ENCODE measurements at regions not wholly inside any gene's neighbourhood (a gene's known extent, or its start where the extent isn't known, plus 50 kb on each side); places are given as distances from the start of the nearest gene placed in this dataset.
"Not testable (repeated sequence)": the region's sequence is repeated elsewhere in the genome, so short reads cannot be mapped to it uniquely, and the experiment has no call there.

DNA sequence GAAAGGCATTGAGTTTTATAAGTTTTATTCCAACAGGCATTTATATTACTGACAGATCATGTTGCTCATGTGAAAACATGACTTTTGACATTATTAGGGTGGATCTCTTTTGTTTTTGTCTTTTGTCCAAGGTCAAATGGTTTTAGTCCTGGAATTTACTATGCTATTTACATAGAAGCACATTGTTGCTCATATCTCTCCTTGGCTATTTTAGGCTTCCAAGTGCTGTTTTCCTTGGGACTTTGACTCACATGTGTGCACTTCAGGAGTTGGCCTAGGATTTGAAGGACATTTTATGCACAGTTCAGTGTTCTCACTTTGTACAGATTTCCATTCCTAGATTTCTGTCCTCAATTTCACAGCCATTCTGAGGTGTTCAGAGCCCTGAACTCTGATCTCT lies 225.7 kb downstream of the PYDC2 start:
- Histone ChIP-seq H3K4me1 (ENCODE audit: insufficient read depth, low read length) (no peaks in the 10 kb centered on the region), H3K9me3 (ENCODE audit: low read depth, low read length) (no peaks in the 10 kb centered on the region), H3K4me3 (ENCODE audit: low read length) (no peak overlapping the region), H3K27me3 (ENCODE audit: insufficient read depth, low read length) (no peaks in the 10 kb centered on the region)

DNA sequence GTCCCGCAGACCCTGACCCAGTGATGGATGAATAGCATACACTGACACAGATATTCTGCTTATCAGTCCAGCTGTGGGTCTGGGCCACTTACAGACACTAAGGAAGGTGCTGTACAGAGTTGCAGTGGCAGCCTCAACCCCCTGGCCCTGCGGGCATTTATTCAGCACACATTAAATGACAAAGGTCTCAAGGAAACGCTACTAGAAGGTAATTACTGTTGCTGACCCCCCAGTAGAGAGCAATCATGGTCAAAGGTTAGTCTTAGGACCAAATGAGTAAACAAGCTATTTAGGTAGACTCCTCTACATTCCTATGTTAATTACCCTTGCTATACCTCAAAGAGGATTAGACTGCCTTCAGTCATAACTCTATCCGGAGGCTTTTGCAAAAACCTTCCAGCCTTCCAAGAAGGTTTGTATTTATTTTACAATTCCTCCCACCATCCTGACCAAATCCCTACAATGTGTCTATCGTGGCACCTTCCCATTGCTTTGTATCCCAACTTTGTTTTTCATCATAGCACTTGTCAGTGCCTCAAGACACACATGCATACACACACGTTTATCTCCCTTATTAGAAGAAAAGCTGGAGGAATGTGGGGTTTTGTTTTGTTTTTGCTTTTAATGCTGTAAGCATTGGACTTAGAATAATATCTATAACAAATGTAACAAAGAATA lies 227.9 kb downstream of the PYDC2 start:
- H3K4me1 ChIP-seq (ENCODE audit: insufficient read depth, low read length): no peaks in the 10 kb centered on the region
- no peaks in the 10 kb centered on the region for H3K9me3 ChIP-seq (ENCODE audit: low read depth, low read length)
- no peaks in the 10 kb centered on the region for H3K27me3 ChIP-seq (ENCODE audit: insufficient read depth, low read length)
- no peak overlapping the region for H3K4me3 ChIP-seq (ENCODE audit: low read length)

DNA sequence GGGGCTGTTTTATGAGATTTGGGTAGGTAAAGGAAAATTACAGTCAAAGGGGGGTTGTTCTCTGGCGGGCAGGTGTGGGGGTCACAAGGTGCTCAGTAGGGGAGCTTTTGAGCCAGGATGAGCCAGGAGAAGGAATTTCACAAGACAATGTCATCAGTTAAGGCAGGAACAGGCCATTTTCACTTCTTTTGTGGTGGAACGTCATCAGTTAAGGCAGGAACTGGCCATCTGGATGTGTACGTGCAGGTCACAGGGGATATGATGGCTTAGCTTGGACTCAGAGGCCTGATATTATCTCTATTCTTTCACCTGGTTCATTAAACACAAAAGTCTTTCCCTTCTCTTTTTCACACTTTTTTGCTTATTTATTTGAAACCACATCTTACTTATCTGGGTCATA lies 230.2 kb downstream of the PYDC2 start:
- not testable (repeated sequence) for H3K4me1 ChIP-seq (ENCODE audit: insufficient read depth, low read length); H3K9me3 ChIP-seq (ENCODE audit: low read depth, low read length)

DNA sequence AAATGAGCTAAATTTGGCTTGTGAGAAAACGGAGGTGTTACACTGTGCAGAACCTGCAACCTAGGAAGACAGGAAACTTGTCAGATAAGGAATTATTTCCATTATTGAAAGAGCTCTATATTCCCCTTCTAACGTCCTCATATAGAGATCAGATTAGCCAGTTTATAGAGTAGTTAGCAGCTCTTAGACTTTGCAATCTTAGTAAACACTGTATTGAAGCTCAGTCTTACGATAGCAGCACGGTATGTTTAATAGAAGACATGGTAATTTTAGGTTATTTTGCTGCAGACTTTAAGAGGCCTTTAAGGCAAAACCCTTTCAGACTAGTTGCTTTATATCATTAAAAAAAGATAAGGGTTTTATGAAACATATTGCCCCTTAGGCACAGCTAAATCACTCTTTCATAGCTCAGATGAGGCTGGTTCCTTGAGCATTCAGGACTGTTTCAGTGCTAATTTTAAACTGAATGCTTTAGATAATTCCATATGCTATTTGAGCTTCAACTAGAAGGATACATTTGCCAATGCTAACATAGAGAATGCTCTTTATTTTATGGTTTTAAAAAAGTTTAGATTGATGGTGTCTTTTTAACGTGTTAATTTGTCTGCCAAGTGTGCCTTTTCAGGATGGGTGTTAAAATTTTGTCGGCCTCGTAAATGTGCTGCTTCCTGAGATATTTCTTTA lies 234.3 kb downstream of the PYDC2 start:
- H3K4me1 ChIP-seq (ENCODE audit: insufficient read depth, low read length): no peaks in the 10 kb centered on the region
- H3K9me3 ChIP-seq (ENCODE audit: low read depth, low read length): no peaks in the 10 kb centered on the region
- H3K4me3 ChIP-seq (ENCODE audit: low read length): no peak overlapping the region
- H3K27me3 ChIP-seq (ENCODE audit: insufficient read depth, low read length): no peaks in the 10 kb centered on the region

More for the DNA sequence above, 230.2 kb downstream of the PYDC2 start:
- not testable (repeated sequence) for H3K27me3 ChIP-seq (ENCODE audit: insufficient read depth, low read length); H3K4me3 ChIP-seq (ENCODE audit: low read length)

DNA sequence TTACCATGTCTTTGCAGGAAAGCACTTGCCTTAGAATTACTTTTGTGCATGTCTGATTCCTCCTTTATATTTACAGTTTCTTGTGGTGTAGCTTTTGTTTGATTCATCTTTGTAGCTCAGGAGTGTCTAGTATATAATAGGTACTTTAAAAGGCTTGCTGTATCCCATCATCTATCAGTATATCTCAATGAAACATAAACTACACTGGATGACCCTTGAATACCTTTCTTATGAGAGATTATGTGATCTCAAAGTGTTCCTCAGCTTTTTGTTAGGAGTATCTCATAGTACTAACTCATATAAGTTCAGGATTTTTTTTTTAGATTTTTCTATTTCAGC lies 234.8 kb downstream of the PYDC2 start:
- Histone ChIP-seq H3K4me3 (ENCODE audit: low read length) (no peak overlapping the region), H3K9me3 (ENCODE audit: low read depth, low read length) (no peaks in the 10 kb centered on the region), H3K4me1 (ENCODE audit: insufficient read depth, low read length) (no peaks in the 10 kb centered on the region)

DNA sequence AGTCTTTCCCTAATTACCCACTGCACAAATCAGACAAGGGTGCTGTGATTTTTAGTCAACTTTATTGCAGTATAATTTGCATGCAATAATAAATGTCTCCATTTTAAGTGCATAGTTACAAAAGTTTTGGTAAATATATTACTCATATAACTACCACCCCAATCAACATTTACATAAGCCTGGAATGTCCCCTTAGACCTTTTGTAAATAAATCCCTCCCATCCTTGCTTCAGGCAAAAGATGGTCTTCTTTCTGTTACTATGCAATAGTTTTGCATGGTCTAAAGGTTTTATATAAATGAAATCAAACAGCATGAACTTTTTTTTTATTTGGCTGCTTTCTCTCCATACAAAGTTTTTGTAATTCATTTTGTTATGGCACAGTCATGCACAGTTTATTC lies 235.4 kb downstream of the PYDC2 start:
- Histone ChIP-seq H3K4me1 (ENCODE audit: insufficient read depth, low read length) (no peaks in the 10 kb centered on the region), H3K4me3 (ENCODE audit: low read length) (no peak overlapping the region), H3K9me3 (ENCODE audit: low read depth, low read length) (no peaks in the 10 kb centered on the region), H3K27me3 (ENCODE audit: insufficient read depth, low read length) (no peaks in the 10 kb centered on the region)

More for the DNA sequence above, 234.8 kb downstream of the PYDC2 start:
- H3K27me3 ChIP-seq (ENCODE audit: insufficient read depth, low read length): no peaks in the 10 kb centered on the region

DNA sequence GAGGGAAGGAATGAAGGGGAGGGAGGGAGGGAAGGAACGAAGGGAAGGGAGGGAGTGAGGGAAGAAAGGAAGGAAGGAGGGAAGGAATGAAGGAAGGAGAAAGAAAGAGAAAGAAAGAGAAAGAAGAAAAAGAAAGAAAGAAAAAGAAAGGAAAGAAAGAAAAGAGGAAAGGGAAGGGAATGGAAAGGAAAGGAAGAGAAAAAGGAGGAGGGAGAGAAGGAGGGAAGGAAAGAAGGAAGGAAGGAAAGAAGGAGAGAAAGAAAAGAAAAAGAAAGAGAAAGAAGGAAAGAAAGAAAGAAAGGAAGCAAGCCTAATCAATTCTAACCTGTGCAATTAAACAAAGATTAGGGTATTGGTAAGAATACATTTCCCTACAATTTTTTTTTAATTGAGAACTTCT lies 238.6 kb downstream of the PYDC2 start:
- Histone ChIP-seq H3K9me3 (ENCODE audit: low read depth, low read length) (no peaks in the 10 kb centered on the region), H3K27me3 (ENCODE audit: insufficient read depth, low read length) (no peaks in the 10 kb centered on the region), H3K4me3 (ENCODE audit: low read length) (no peak overlapping the region), H3K4me1 (ENCODE audit: insufficient read depth, low read length) (no peaks in the 10 kb centered on the region)

DNA sequence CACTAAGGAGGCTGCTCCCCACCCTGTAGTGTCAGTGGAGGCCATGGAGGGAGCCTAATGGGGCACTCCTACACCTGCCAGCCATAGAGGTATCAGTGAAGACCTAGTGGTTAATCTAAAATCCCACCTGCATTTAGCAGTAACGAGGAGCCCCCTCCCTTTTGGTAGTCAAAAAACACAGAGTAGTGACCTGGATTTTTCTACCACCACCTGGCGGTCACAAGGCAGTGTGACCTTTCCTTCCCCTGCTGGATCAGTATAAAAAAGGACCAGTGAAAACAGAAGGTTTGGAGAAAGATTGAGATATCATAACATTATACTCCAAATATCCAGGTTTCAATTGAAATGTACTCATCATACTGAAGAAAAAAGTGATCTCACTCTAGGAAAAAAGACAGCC lies 241.2 kb downstream of the PYDC2 start:
- H3K4me1 ChIP-seq (ENCODE audit: insufficient read depth, low read length): no peaks in the 10 kb centered on the region
- H3K9me3 ChIP-seq (ENCODE audit: low read depth, low read length): no peaks in the 10 kb centered on the region

DNA sequence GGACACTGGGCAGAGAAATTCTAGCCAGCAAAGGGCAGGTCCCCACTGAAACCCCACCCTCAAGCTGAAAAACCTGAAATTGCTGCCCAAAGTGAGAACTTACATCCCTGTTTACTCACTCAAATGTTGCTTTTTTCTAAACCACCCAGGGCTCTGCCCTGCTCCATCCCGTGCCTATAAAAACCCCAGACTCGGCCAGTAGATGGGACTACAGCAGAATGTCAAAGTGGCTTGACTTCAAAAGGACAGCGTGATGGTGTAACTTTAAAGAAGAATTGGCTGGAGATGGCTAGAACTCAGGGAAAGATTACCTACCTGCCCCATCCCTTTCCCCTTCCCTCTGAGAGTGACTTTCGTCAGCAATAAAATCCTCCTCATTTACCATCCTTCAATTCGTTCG lies 246.9 kb downstream of the PYDC2 start:
- H3K27me3 ChIP-seq (ENCODE audit: insufficient read depth, low read length): no peaks in the 10 kb centered on the region
- no peak overlapping the region for H3K4me3 ChIP-seq (ENCODE audit: low read length)
- no peaks in the 10 kb centered on the region for H3K4me1 ChIP-seq (ENCODE audit: insufficient read depth, low read length)
- no peaks in the 10 kb centered on the region for H3K9me3 ChIP-seq (ENCODE audit: low read depth, low read length)

More for the DNA sequence above, 241.2 kb downstream of the PYDC2 start:
- no peaks in the 10 kb centered on the region for H3K27me3 ChIP-seq (ENCODE audit: insufficient read depth, low read length)
- no peak overlapping the region for H3K4me3 ChIP-seq (ENCODE audit: low read length)

DNA sequence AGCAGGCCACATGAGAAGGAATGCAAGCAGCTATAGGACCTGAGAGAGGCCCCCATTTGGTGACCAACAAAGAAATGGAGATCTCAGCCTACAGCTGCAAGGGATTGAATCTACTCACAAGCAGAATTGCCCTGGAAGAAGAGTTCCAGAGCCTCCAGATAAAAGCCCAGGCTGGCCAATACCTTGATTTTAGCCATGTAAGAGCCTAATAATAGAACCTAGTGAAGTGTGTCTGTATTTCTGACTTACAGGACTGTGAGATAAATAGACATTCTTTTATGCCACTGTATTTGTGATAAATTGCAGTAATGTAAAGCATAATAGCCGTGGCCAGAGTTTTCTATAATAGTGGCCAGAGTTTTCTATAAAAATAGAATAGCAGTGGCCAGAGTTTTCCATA lies 254.6 kb downstream of the PYDC2 start:
- no peaks in the 10 kb centered on the region for H3K27me3 ChIP-seq (ENCODE audit: insufficient read depth, low read length)
- no peaks in the 10 kb centered on the region for H3K4me1 ChIP-seq (ENCODE audit: insufficient read depth, low read length)
- no peaks in the 10 kb centered on the region for H3K9me3 ChIP-seq (ENCODE audit: low read depth, low read length)
- no peak overlapping the region for H3K4me3 ChIP-seq (ENCODE audit: low read length)

DNA sequence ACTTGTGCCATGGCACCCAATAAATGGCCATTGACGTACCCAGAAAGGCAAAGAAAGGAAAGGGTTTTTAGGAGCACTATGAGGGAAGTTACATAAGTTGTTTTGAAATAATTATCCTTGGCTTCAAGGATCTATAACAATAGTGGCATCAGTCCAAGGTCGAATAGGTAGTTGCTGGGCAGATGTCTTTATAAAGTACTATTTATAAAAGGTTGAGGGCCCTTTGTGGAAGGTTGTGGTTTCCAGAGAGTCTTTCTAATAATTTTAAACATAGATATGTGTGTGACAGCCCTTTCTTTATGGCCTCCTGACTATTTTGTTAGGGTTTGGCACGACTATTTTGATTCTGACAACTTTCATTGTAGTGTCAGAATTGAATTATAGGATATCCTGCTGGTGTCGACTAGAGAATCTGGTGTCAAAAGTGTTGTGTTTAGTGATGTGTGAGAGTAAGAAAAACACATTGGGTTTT lies 260.5 kb downstream of the PYDC2 start:
- Histone ChIP-seq H3K9me3 (ENCODE audit: low read depth, low read length) (no peaks in the 10 kb centered on the region), H3K27me3 (ENCODE audit: insufficient read depth, low read length) (no peaks in the 10 kb centered on the region), H3K4me1 (ENCODE audit: insufficient read depth, low read length) (no peaks in the 10 kb centered on the region), H3K4me3 (ENCODE audit: low read length) (no peak overlapping the region)

DNA sequence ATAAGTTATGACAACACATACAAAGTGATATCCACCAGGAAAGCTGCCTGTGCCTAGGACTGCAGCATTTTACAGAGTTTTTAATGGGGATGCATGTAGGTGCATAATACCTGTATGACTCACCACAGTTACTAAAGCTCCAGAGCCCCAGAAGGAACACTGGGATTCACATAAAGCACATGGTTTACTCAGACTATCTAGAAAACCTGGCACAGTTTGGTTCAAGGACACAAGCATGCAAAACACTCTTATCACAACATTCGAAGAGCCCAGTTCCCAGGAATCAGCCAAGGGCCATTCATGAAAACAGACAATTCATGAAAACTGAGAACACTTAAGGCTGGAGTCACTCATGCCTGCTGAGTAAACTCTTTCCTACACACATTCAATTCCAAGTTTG lies 261.0 kb downstream of the PYDC2 start:
- no peaks in the 10 kb centered on the region for H3K9me3 ChIP-seq (ENCODE audit: low read depth, low read length)
- no peaks in the 10 kb centered on the region for H3K27me3 ChIP-seq (ENCODE audit: insufficient read depth, low read length)
- H3K4me3 ChIP-seq (ENCODE audit: low read length): no peak overlapping the region

DNA sequence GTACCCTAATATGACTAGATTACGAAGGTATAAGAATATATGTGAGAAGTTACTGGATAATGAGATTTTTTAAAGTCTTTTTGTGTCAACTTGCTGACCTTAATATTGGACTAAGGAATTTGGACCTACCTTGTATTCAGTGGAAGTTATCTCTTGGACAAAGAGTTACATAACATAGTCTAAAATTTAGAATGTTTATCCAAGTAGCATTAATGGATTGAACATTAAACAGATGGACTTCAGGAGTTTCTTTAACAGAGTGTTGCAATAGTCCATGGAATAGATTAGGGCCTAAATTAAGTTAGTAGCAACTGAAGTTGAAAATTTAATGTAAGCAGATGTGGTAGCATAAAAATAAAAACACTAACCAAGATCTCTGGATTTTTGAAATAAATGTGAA lies 266.4 kb downstream of the PYDC2 start:
- Histone ChIP-seq H3K27me3 (ENCODE audit: insufficient read depth, low read length) (no peaks in the 10 kb centered on the region), H3K4me1 (ENCODE audit: insufficient read depth, low read length) (no peaks in the 10 kb centered on the region), H3K4me3 (ENCODE audit: low read length) (no peak overlapping the region), H3K9me3 (ENCODE audit: low read depth, low read length) (no peaks in the 10 kb centered on the region)

More for the DNA sequence above, 261.0 kb downstream of the PYDC2 start:
- no peaks in the 10 kb centered on the region for H3K4me1 ChIP-seq (ENCODE audit: insufficient read depth, low read length)

DNA sequence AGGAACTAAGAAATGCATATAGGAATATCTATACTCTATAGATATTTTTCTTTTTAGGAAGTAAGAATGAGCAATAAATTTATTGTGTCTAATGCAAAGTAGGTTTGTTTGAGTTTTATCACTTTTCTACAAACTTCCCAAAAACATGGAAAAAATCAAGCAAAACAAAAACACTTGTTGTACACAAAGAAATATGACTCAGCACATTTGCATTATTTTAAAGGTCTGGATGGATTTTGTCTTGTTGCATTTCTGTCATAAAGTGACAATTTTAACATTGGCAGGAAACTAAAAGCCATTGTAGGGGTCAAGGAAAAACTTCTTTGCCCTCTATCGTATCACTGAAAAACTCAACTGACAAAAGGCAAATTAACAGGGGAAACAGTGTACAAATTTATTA lies 267.2 kb downstream of the PYDC2 start:
- no peaks in the 10 kb centered on the region for H3K9me3 ChIP-seq (ENCODE audit: low read depth, low read length)
- no peaks in the 10 kb centered on the region for H3K4me1 ChIP-seq (ENCODE audit: insufficient read depth, low read length)
- no peak overlapping the region for H3K4me3 ChIP-seq (ENCODE audit: low read length)
- H3K27me3 ChIP-seq (ENCODE audit: insufficient read depth, low read length): no peaks in the 10 kb centered on the region

DNA sequence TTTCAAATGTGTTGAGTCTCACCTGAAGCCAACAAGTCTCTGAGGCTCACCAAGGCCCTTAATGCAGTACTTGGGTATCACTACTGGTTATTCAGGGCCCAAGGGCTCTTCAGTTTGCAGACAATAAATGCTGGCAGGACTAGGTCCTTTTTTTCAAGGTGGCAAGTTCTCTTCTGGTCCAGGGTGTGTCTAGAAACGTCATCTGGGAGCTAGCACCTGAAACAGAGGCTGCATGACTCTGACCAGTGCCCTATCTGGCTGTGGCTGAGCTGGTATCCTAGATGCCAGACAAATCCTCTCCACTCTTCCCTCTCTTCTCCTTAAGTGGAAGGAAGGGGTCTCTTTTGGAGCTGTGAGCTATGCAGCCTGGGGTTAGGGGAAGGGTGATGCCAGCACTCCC lies 276.8 kb downstream of the PYDC2 start:
- no peaks in the 10 kb centered on the region for H3K9me3 ChIP-seq (ENCODE audit: low read depth, low read length)
- H3K4me1 ChIP-seq (ENCODE audit: insufficient read depth, low read length): no peaks in the 10 kb centered on the region
- no peak overlapping the region for H3K4me3 ChIP-seq (ENCODE audit: low read length)
- no peaks in the 10 kb centered on the region for H3K27me3 ChIP-seq (ENCODE audit: insufficient read depth, low read length)

DNA sequence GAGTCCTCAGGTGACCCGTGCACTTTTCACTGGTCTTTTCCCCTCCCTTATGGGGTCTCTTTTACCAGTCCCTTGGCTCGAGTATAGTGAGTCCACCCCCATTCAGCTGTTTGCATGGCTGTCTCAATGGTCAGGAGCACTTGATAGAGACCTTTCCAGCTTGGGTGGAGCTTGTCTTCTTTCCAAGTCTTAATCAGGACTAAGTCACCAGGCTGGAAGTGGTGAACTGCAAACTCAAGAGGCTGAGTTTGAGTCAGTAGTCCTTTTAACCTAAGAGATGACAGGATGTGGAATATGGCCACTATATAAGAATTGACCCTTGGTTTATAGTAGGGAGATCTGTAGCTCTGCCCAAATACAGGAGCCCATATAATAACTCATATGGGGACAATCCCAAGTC lies 279.7 kb downstream of the PYDC2 start:
- Histone ChIP-seq H3K9me3 (ENCODE audit: low read depth, low read length) (no peaks in the 10 kb centered on the region), H3K27me3 (ENCODE audit: insufficient read depth, low read length) (no peaks in the 10 kb centered on the region), H3K4me1 (ENCODE audit: insufficient read depth, low read length) (no peaks in the 10 kb centered on the region), H3K4me3 (ENCODE audit: low read length) (no peak overlapping the region)
